IPS-18a (cell line): ENCODE measurements at regions not wholly inside any gene's neighbourhood (a gene's known extent, or its start where the extent isn't known, plus 50 kb on each side); places are given as distances from the start of the nearest gene placed in this dataset.

Experiments
- H3K27ac ChIP-seq: one replicate; pipeline ENCODE4 v1.5.1; 2013; ENCODE audit warnings: low read length
- H3K27me3 ChIP-seq: one replicate; pipeline ENCODE4 v1.6.1; 2013; ENCODE audit warnings: mild to moderate bottlenecking, low read length; ENCODE audit not compliant: control insufficient read depth, insufficient read depth
- H3K36me3 ChIP-seq: one replicate; pipeline ENCODE4 v1.6.1; 2013; ENCODE audit warnings: low read depth, low read length; ENCODE audit not compliant: control insufficient read depth
- H3K4me1 ChIP-seq: one replicate; pipeline ENCODE4 v1.6.1; 2013; ENCODE audit warnings: low read depth, low read length; ENCODE audit not compliant: control insufficient read depth
- H3K4me3 ChIP-seq: one replicate; pipeline ENCODE4 v1.5.1; 2013; ENCODE audit warnings: low read length
- H3K9ac ChIP-seq: one replicate; pipeline ENCODE4 v1.6.1; 2013; ENCODE audit warnings: mild to moderate bottlenecking, low read length, moderate library complexity
- H3K9me3 ChIP-seq: one replicate; pipeline ENCODE4 v1.6.1; 2013; ENCODE audit warnings: low read depth, low read length; ENCODE audit not compliant: control insufficient read depth

DNA sequence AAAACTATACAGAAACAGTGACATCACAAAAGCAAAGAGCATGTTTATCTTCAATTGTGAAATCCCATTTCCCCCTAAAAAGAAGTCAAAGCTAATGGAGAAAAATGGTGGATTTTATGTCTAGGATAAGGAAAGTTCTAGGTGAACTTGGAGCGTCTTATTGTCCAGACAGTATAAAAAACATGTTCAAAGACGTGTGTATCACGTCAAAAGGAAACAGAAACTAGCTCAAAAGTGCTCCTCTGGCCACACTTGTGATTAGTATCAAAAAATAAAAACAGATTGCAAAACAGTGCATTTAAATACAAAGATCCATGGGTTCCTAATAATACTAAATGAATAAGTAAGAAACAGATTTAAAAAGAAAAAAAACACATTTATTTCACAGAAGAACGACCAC, 568.9 kb downstream of the ANXA1 start:
- no peak overlapping the region for H3K9ac ChIP-seq
- no peaks in the 10 kb centered on the region for H3K9me3 ChIP-seq
- H3K4me3 ChIP-seq = no peak overlapping the region
- no peaks in the 10 kb centered on the region for H3K4me1 ChIP-seq
- no peak overlapping the region for H3K27ac ChIP-seq
- H3K36me3 ChIP-seq = no peaks in the 10 kb centered on the region
- no peaks in the 10 kb centered on the region for H3K27me3 ChIP-seq

GRCh38 chr9:73736270-73736669, 584.6 kb downstream of the ANXA1 start:
- Histone ChIP-seq H3K36me3 (no peaks in the 10 kb centered on the region), H3K27me3 (no peaks in the 10 kb centered on the region), H3K9me3 (no peaks in the 10 kb centered on the region), H3K4me3 (no peak overlapping the region), H3K4me1 (peaks cover 3% of the 10 kb centered on the region), H3K27ac (no peak overlapping the region), H3K9ac (no peak overlapping the region)

DNA sequence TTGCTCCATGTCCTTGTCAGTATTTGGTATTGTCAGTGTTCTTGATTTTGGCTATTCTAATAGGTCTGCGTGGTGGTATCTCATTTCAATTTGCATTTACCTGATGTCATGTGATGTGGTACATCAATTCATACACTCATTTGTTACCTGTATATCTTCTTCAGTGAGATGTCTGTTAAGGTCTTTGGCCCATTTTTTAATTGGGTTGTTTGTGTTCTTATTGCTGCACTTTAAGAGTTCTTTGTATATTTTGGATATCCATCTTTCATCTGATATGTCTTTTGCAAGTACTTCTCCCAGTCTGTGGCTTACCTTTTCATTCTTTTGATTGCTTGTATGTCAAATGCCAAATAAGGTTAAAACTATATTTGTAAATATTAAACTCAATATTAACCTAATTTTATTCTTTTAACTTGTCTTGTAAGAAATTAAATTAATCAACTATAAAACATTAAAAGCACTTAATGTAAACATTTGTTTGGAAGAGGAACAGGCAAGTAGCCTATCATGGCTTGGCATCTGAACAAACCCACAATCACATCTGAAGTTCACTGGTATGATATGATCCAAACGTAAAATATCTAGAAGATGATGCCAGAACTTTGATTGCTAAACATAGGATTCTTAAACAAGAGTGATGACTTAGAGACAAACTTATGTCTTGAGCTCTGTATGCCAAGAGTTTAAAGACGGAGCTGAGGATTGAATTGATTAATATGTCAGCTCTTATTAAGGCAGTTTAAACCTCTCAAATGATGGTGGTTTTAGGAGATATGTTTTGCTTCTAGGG, 587.3 kb downstream of the ANXA1 start:
- Histone ChIP-seq H3K36me3 (no peaks in the 10 kb centered on the region), H3K27me3 (no peaks in the 10 kb centered on the region), H3K9me3 (no peaks in the 10 kb centered on the region), H3K27ac (no peak overlapping the region), H3K4me3 (no peak overlapping the region), H3K4me1 (peaks cover 3% of the 10 kb centered on the region), H3K9ac (no peak overlapping the region)

DNA sequence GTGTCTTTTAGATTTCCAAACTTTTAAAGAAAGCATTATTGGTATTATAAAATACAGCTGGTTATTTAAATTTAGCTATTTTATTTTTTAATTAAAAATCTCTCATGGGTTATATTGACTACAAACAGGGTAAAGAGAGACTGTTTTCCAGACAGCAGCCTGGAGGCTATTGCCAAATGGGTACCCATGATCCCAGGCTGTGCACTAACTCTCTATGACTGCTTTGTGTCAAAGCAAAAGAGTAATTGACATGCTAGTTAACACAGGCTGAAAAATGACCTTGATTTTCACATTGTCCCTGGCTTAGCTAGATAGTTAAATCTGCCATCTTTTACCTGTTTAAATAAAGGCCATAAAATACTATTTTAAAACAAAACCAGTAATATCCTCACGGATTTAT, 589.7 kb downstream of the ANXA1 start:
- H3K9me3 ChIP-seq = no peaks in the 10 kb centered on the region
- H3K36me3 ChIP-seq = no peaks in the 10 kb centered on the region
- no peak overlapping the region for H3K27ac ChIP-seq
- no peak overlapping the region for H3K4me3 ChIP-seq
- H3K27me3 ChIP-seq = no peaks in the 10 kb centered on the region
- H3K9ac ChIP-seq = no peak overlapping the region
- H3K4me1 ChIP-seq = peaks cover 3% of the 10 kb centered on the region

- no peak overlapping the region for H3K9ac ChIP-seq
- no peaks in the 10 kb centered on the region for H3K27me3 ChIP-seq
- no peaks in the 10 kb centered on the region for H3K36me3 ChIP-seq
- no peak overlapping the region for H3K4me3 ChIP-seq
- no peaks in the 10 kb centered on the region for H3K9me3 ChIP-seq
- peaks cover 3% of the 10 kb centered on the region for H3K4me1 ChIP-seq
- no peak overlapping the region for H3K27ac ChIP-seq
Measured at GRCh38 chr9:73742412-73742811, 590.7 kb downstream of the ANXA1 start.

DNA sequence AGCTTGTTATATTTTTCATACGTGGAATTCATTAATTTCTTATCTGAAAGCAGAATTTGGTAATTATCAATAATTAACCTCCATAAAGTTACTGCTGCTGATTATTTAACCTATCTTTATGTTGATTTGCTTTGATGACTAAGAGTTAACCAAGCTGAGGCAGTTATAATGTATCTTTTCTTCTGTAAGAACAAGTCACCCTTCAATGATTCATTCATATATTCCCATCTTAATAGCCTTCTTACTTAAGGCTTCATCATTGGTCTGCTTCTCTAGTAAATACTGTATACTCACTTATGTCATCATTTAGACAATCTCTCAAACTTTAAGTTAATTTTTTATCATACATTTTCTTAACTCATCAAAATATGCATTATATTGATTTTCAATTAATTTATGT, 592.2 kb downstream of the ANXA1 start:
- Histone ChIP-seq H3K4me1 (peaks cover 3% of the 10 kb centered on the region), H3K27me3 (no peaks in the 10 kb centered on the region), H3K9me3 (no peaks in the 10 kb centered on the region), H3K27ac (no peak overlapping the region), H3K4me3 (no peak overlapping the region), H3K9ac (no peak overlapping the region), H3K36me3 (no peaks in the 10 kb centered on the region)

GRCh38 chr9:73745598-73745997, 593.9 kb downstream of the ANXA1 start:
- no peaks in the 10 kb centered on the region for H3K9me3 ChIP-seq
- no peak overlapping the region for H3K27ac ChIP-seq
- no peaks in the 10 kb centered on the region for H3K27me3 ChIP-seq
- H3K4me3 ChIP-seq = no peak overlapping the region
- no peak overlapping the region for H3K9ac ChIP-seq
- H3K36me3 ChIP-seq = no peaks in the 10 kb centered on the region
- H3K4me1 ChIP-seq = peaks cover 3% of the 10 kb centered on the region

- H3K4me1 ChIP-seq = no peaks in the 10 kb centered on the region
- no peak overlapping the region for H3K9ac ChIP-seq
- H3K27me3 ChIP-seq = no peaks in the 10 kb centered on the region
- H3K4me3 ChIP-seq = no peak overlapping the region
- no peaks in the 10 kb centered on the region for H3K36me3 ChIP-seq
- no peaks in the 10 kb centered on the region for H3K9me3 ChIP-seq
- H3K27ac ChIP-seq = no peak overlapping the region
Measured at GRCh38 chr9:73753171-73753570, 601.5 kb downstream of the ANXA1 start.

GRCh38 chr9:73761905-73762304, 610.2 kb downstream of the ANXA1 start:
- Histone ChIP-seq H3K4me1 (no peaks in the 10 kb centered on the region), H3K27ac (no peak overlapping the region), H3K4me3 (no peak overlapping the region), H3K9me3 (no peaks in the 10 kb centered on the region), H3K9ac (no peak overlapping the region), H3K36me3 (no peaks in the 10 kb centered on the region), H3K27me3 (no peaks in the 10 kb centered on the region)

DNA sequence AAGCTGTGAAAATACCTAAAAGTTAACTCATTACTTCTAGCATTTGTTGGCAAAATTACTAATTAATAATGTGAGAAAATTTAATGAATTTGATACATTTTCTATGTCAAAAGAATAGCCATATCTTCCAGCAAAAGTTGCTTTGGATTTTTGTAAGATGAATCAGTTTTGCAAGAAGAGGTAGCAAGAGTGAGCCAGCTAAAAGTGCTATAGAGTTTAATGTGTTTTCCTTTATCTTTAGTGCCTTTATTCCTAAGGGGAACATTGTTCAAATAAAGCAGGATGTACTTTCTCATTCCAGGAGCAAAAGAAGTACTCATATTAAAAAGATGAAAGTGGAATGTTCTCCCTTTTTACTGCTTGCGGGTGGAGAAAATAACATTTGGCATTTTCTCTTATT, 622.2 kb downstream of the ANXA1 start:
- Histone ChIP-seq H3K9me3 (no peaks in the 10 kb centered on the region), H3K4me1 (no peaks in the 10 kb centered on the region), H3K9ac (no peak overlapping the region), H3K4me3 (no peak overlapping the region), H3K36me3 (no peaks in the 10 kb centered on the region), H3K27me3 (no peaks in the 10 kb centered on the region), H3K27ac (no peak overlapping the region)

GRCh38 chr9:73775757-73776156, 624.1 kb downstream of the ANXA1 start:
- H3K9ac ChIP-seq = no peak overlapping the region
- no peak overlapping the region for H3K27ac ChIP-seq
- no peaks in the 10 kb centered on the region for H3K27me3 ChIP-seq
- no peak overlapping the region for H3K4me3 ChIP-seq
- H3K9me3 ChIP-seq = no peaks in the 10 kb centered on the region
- H3K36me3 ChIP-seq = no peaks in the 10 kb centered on the region
- no peaks in the 10 kb centered on the region for H3K4me1 ChIP-seq

DNA sequence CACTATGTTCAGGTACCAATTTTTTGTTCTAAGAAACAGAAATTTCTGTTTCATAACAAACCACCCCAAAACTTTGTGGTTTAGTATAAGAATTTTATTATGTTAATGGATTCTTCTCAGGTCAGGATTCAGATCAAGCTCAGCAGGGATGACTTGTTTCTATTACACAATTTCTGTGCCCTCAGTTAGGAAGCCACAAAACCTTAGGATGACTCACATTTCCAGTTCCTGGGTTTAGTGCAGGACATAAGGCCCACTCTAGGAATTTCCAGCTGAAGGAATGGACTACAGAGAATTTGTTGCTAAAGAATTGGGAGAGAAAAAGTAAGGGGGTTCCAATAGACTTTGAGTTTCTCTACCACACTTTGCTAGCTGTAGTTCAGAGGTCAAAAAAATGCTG, 629.3 kb downstream of the ANXA1 start:
- no peak overlapping the region for H3K27ac ChIP-seq
- H3K4me1 ChIP-seq = no peaks in the 10 kb centered on the region
- H3K27me3 ChIP-seq = no peaks in the 10 kb centered on the region
- H3K4me3 ChIP-seq = no peak overlapping the region
- no peaks in the 10 kb centered on the region for H3K36me3 ChIP-seq
- H3K9ac ChIP-seq = no peak overlapping the region
- no peaks in the 10 kb centered on the region for H3K9me3 ChIP-seq
